Activated CD8-positive, alpha-beta T cell treated with anti-CD3 and anti-CD28 coated beads for 36 hours (primary cell): ENCODE measurements at regions not wholly inside any gene's neighbourhood (a gene's known extent, or its start where the extent isn't known, plus 50 kb on each side); places are given as distances from the start of the nearest gene placed in this dataset.

ENCODE experiments used
- ATAC-seq: fragments of 200-7000 bp; cut with Tn5 transposase; one replicate; pipeline ENCODE4 v1.10.0; 2021; ENCODE audit warnings: mild to moderate bottlenecking, moderate library complexity
- CTCF ChIA-PET: fragments of 350-600 bp; sonication (Branson Sonifier 250); formaldehyde crosslinking; loops from one replicate; lab custom pipeline; 2021; ENCODE audit warnings: antibody characterized with exemption; lab: Charles Lee
- POLR2A ChIA-PET: fragments of 350-600 bp; sonication (Branson Sonifier 250); formaldehyde crosslinking; loops from one replicate; lab custom pipeline; 2021; ENCODE audit warnings: antibody characterized with exemption; lab: Charles Lee
- DNase-seq: peaks from one replicate; pipeline ENCODE4 v3.0.0-alpha.2; 2020
- H3K27ac Mint-ChIP-seq: one replicate; pipeline ENCODE4 v1.8.0; 2021; ENCODE audit warnings: mild to moderate bottlenecking, mixed read lengths
- H3K27me3 Mint-ChIP-seq: one replicate; pipeline ENCODE4 v1.8.0; 2021; ENCODE audit warnings: mixed read lengths
- H3K36me3 Mint-ChIP-seq: one replicate; pipeline ENCODE4 v1.8.0; 2021; ENCODE audit warnings: low read depth, mixed read lengths
- H3K4me1 Mint-ChIP-seq: one replicate; pipeline ENCODE4 v1.8.0; 2021; ENCODE audit warnings: low read depth, mixed read lengths
- H3K4me3 Mint-ChIP-seq: one replicate; pipeline ENCODE4 v1.8.0; 2021; ENCODE audit warnings: mild to moderate bottlenecking, moderate library complexity, mixed read lengths
- H3K9me3 Mint-ChIP-seq: one replicate; pipeline ENCODE4 v1.8.0; 2021; ENCODE audit warnings: mixed read lengths
- intact Hi-C: fragments of 100-400 bp; cut with micrococcal nuclease; formaldehyde crosslinking; loops from one replicate; pipeline ENCODE4 v1.10.0; 2022
- TF ChIP-seq, protein P1 (sequence below): fragments of 200-600 bp; IDR thresholded peaks from one replicate; pipeline ENCODE4 v1.8.0; 2022; ENCODE audit warnings: antibody characterized with exemption, mild to moderate bottlenecking

DNA sequence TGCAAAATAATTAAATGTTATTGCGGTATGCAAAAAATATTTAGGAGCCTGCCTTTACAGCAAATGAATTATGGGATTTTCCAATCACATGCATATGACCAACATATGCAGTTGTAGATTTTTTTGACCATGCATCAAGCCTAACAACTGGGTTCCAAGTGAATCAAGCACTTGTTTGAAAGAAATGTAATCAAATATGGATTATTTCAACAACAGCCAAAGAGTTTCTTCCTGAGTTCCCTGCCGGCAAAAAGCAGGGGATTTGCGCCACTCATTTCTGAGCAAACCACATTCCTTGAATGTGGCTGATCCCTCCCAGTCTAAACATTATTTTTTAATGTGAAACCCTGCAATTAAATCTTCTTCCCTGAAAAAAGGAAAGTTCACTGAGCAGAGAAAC, 100.1 kb upstream of the ADTRP start:
- no peak overlapping the region for H3K4me3 Mint-ChIP-seq
- no peak overlapping the region for H3K27ac Mint-ChIP-seq
- H3K4me1 Mint-ChIP-seq, result no peaks in the 10 kb centered on the region
- ChIA-PET POLR2A (no interaction called here), CTCF (no interaction called here)
- H3K9me3 Mint-ChIP-seq, result peaks cover 13% of the 10 kb centered on the region
- no peak for DNase-seq
- TF ChIP-seq, protein P1, sequence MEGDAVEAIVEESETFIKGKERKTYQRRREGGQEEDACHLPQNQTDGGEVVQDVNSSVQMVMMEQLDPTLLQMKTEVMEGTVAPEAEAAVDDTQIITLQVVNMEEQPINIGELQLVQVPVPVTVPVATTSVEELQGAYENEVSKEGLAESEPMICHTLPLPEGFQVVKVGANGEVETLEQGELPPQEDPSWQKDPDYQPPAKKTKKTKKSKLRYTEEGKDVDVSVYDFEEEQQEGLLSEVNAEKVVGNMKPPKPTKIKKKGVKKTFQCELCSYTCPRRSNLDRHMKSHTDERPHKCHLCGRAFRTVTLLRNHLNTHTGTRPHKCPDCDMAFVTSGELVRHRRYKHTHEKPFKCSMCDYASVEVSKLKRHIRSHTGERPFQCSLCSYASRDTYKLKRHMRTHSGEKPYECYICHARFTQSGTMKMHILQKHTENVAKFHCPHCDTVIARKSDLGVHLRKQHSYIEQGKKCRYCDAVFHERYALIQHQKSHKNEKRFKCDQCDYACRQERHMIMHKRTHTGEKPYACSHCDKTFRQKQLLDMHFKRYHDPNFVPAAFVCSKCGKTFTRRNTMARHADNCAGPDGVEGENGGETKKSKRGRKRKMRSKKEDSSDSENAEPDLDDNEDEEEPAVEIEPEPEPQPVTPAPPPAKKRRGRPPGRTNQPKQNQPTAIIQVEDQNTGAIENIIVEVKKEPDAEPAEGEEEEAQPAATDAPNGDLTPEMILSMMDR, result no peak
- no peaks in the 10 kb centered on the region for H3K27me3 Mint-ChIP-seq
- ATAC-seq, result no peak
- no peaks in the 10 kb centered on the region for H3K36me3 Mint-ChIP-seq
- intact Hi-C loops, result no loop called here

DNA sequence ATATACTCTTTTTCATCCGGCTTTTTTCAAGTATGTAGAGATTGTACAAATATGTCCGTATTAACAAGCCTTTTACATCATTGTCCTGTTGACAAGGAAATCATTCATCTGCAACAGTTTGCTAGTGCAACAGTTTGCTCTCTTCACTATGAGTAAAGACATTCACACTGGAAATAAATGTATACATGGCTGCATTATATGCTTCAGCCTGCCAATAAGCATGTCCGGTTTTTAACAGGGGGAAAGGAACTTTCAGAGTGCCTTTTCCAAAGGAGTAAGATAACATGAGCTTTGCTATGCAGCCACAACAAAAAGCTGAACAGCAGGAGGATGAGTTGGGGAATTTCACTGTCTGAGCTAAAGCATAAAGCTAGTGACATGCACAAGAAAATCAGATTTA, 99.4 kb upstream of the ADTRP start:
- no peaks in the 10 kb centered on the region for H3K27me3 Mint-ChIP-seq
- DNase-seq (no peak), ATAC-seq (no peak)
- POLR2A ChIA-PET, result no interaction called here
- TF ChIP-seq, protein P1, result no peak
- intact Hi-C loops, result no loop called here
- H3K27ac Mint-ChIP-seq, result no peak overlapping the region
- H3K9me3 Mint-ChIP-seq, result peaks cover 13% of the 10 kb centered on the region
- no peaks in the 10 kb centered on the region for H3K36me3 Mint-ChIP-seq
- H3K4me3 Mint-ChIP-seq, result no peak overlapping the region
- no peaks in the 10 kb centered on the region for H3K4me1 Mint-ChIP-seq
- CTCF ChIA-PET, result no interaction called here

DNA sequence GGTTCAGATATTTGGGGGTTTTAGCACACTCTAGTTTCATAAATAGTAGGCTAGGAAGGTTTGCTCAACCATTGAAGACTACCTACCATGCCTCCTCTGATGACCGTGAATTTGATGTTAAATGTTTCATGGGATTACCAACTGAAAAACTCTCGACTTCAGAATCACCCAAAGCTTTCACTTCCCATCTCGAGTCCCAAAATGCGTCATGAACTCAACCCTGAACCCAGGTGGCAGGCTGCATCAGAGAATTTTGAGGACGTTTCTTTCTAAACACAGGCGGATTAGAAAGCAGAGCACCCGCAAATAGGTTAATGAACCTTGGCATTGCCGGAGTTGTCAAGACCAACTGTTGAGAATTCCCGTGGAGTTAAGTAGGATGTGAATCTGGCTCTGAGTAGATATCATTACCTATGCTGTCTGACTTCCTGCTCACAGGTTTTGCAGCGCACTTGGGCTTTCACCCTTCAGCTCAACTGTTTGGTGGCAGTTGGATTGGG, 98.4 kb upstream of the ADTRP start:
- intact Hi-C loops, result no loop called here
- H3K4me3 Mint-ChIP-seq, result no peak overlapping the region
- H3K9me3 Mint-ChIP-seq, result peaks cover 9% of the 10 kb centered on the region
- ChIA-PET CTCF (no interaction called here), POLR2A (no interaction called here)
- H3K4me1 Mint-ChIP-seq, result no peaks in the 10 kb centered on the region
- TF ChIP-seq, protein P1, result no peak
- no peaks in the 10 kb centered on the region for H3K27me3 Mint-ChIP-seq
- ATAC-seq, result no peak
- no peak for DNase-seq
- H3K36me3 Mint-ChIP-seq, result no peaks in the 10 kb centered on the region
- H3K27ac Mint-ChIP-seq, result no peak overlapping the region

DNA sequence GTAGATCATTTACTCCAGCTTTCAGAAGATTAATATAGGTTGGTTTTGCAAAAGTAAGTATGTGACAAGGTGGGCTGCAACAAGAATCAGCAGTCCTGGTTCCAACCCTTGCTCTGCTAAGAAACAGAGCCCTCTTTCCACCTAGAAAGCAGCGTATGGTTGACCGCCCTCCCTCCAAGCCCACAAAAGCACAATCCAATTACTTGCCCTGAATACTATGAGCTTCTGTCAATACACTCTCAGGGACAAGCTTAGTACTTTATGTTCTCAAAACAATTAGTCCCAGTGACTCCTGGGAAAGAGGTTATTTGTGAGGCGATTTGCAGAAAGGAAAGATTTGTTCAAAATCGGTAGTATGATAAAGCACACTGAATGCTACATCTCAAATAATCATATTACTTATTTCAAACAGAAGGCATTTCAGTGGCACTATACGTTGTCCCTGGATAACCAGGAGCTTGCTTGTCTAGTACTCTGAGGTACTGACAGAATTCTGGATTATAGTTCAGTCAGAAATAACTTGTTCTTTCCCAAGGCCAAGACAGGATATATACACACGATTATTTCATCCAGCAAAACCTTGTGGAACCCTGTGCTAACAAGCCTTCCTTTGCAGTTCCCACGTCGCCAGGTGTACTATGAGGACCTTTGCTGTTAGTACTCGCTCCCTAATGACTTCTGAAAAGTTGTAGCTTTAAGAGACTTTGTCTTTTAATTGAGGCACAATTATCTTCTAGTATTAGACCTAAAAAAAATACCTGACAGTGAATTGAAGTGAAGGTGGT, 96.9 kb upstream of the ADTRP start:
- POLR2A ChIA-PET, result no interaction called here
- intact Hi-C loops, result no loop called here
- H3K36me3 Mint-ChIP-seq, result no peaks in the 10 kb centered on the region
- no peak overlapping the region for H3K4me3 Mint-ChIP-seq
- TF ChIP-seq, protein P1, result no peak
- no peaks in the 10 kb centered on the region for H3K27me3 Mint-ChIP-seq
- H3K9me3 Mint-ChIP-seq, result peaks cover 3% of the 10 kb centered on the region
- H3K27ac Mint-ChIP-seq, result no peak overlapping the region
- H3K4me1 Mint-ChIP-seq, result no peaks in the 10 kb centered on the region
- DNase-seq (no peak), ATAC-seq (no peak)
- CTCF ChIA-PET, result no interaction called here

DNA sequence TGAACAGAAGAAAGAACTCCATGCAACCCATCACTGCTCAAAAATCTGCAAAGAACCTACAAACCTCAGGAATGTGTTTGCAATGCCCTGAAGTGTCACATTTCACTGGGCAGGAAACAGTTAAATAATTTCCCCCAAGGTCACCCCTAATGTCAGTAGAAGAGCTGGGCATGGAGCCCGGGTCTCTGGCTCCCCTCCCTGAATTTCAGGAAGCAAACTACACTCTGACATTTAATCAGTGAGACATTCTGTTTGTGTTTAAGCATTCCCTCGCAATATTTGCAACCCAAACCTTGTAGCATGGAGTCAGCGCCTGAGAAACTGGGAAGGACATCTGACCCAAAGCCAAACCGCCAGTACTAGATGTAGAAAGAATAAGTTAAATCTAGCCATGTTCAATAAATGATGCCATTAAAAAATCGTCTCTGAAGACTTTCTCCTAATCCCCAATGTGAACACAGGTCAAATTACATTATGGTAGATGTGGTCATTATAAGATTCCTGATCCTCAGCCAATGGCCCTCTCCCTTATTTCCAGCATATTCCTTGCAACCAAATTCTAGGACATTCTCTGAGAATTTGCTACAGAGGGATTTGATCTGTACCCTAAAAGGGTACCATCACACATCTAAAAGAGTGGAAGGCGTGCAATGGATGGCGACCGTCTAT, 91.2 kb upstream of the ADTRP start:
- ATAC-seq (no peak), DNase-seq (no peak)
- Mint-ChIP-seq H3K4me1 (no peaks in the 10 kb centered on the region), H3K27me3 (no peaks in the 10 kb centered on the region), H3K9me3 (peaks cover 5% of the 10 kb centered on the region), H3K27ac (no peak overlapping the region), H3K36me3 (no peaks in the 10 kb centered on the region), H3K4me3 (no peak overlapping the region)
- TF ChIP-seq, protein P1, result no peak
- intact Hi-C loops, result no loop called here
- POLR2A ChIA-PET, result interaction anchor here (0.6 kb wide), 1 partner anchor 235 kb away, joined by 3 read pairs; no protein-coding TSS in a partner anchor
- CTCF ChIA-PET, result no interaction called here
